Activated B cell treated with CpG ODN at 0.5 μM for 24 hours (primary cell): ENCODE measurements at regions not wholly inside any gene's neighbourhood (a gene's known extent, or its start where the extent isn't known, plus 50 kb on each side); places are given as distances from the start of the nearest gene placed in this dataset.
"Not testable (repeated sequence)": the region's sequence is repeated elsewhere in the genome, so short reads cannot be mapped to it uniquely, and the experiment has no call there.

Experiments used
- ATAC-seq: fragments of 200-7000 bp; cut with Tn5 transposase; one replicate; pipeline ENCODE4 v1.10.0; 2021; ENCODE audit warnings: low read depth, mild to moderate bottlenecking, moderate library complexity
- CTCF ChIA-PET: fragments of 350-600 bp; sonication (Branson Sonifier 250); formaldehyde crosslinking; loops from one replicate; lab custom pipeline; 2021; ENCODE audit warnings: antibody characterized with exemption; lab: Charles Lee
- POLR2A ChIA-PET: fragments of 350-600 bp; sonication (Branson Sonifier 250); formaldehyde crosslinking; loops from one replicate; lab custom pipeline; 2021; ENCODE audit warnings: antibody characterized with exemption; lab: Charles Lee
- DNase-seq: peaks from one replicate; pipeline ENCODE4 v3.0.0; 2022
- H3K27ac Mint-ChIP-seq: one replicate; pipeline ENCODE4 v1.8.0; 2020; ENCODE audit warnings: mixed read lengths
- H3K27me3 Mint-ChIP-seq: one replicate; pipeline ENCODE4 v1.8.0; 2021; ENCODE audit warnings: mixed read lengths
- H3K36me3 Mint-ChIP-seq: one replicate; pipeline ENCODE4 v1.8.0; 2021; ENCODE audit warnings: low read depth, mixed read lengths
- H3K4me1 Mint-ChIP-seq: one replicate; pipeline ENCODE4 v1.8.0; 2021; ENCODE audit warnings: mixed read lengths
- H3K4me3 Mint-ChIP-seq: one replicate; pipeline ENCODE4 v1.8.0; 2020; ENCODE audit warnings: mild to moderate bottlenecking, mixed read lengths
- H3K9me3 Mint-ChIP-seq: one replicate; pipeline ENCODE4 v1.8.0; 2020; ENCODE audit warnings: mixed read lengths
- intact Hi-C: fragments of 100-400 bp; cut with micrococcal nuclease; formaldehyde crosslinking; loops from one replicate; pipeline ENCODE4 v1.15.1; 2024
- TF ChIP-seq, protein P1 (sequence below): fragments of 200-600 bp; IDR thresholded peaks from one replicate; pipeline ENCODE4 v1.8.0; 2022; ENCODE audit warnings: antibody characterized with exemption, mild to moderate bottlenecking

DNA sequence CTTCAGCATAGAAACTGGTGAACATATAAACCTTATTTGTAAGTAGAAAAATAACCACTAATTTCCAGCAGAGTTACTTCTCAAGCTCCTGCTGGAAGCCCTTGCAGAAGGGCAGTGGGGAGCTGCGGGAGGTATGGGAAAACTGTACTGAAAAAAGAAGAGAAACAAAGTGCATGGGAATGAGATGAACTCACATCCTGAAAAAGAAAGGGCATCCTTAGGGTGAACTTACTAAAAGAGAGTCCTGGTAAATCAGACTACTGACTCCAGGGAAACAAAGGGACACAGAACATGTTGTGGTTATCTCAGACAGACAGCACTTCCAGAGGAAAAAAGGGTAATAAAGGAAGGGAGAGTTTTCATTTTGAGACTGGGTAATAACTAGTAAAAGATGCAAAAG is 515.1 kb downstream of the RPL10L start:
- DNase-seq (no peak), ATAC-seq (no peak)
- Mint-ChIP-seq H3K27me3 (no peaks in the 10 kb centered on the region), H3K4me3 (no peak overlapping the region), H3K36me3 (no peaks in the 10 kb centered on the region), H3K4me1 (no peaks in the 10 kb centered on the region), H3K27ac (no peak overlapping the region), H3K9me3 (peaks cover 4% of the 10 kb centered on the region)
- intact Hi-C loops: no loop called here
- ChIA-PET CTCF (no interaction called here), POLR2A (no interaction called here)
- TF ChIP-seq, protein P1, sequence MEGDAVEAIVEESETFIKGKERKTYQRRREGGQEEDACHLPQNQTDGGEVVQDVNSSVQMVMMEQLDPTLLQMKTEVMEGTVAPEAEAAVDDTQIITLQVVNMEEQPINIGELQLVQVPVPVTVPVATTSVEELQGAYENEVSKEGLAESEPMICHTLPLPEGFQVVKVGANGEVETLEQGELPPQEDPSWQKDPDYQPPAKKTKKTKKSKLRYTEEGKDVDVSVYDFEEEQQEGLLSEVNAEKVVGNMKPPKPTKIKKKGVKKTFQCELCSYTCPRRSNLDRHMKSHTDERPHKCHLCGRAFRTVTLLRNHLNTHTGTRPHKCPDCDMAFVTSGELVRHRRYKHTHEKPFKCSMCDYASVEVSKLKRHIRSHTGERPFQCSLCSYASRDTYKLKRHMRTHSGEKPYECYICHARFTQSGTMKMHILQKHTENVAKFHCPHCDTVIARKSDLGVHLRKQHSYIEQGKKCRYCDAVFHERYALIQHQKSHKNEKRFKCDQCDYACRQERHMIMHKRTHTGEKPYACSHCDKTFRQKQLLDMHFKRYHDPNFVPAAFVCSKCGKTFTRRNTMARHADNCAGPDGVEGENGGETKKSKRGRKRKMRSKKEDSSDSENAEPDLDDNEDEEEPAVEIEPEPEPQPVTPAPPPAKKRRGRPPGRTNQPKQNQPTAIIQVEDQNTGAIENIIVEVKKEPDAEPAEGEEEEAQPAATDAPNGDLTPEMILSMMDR: no peak

DNA sequence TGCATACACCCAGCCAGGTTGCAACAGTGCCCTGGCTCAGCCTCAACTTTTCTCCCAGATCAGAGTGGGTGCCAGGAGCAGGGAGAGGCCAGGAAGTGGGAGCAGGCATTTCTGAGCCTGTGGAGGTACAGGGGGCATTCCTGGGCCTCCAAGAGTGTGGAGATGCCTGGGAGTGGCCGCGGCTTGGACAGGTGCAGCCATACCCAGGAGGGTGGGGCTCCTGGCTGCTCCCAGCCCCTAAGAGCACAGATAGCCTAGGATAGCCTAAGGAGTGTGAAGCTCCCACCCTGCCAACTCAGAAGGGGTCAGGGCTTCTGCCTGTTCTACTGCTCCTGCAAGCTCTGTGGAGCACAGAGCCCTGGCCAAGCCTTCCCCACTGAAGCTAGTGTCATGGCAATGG is 543.4 kb downstream of the RPL10L start:
- Mint-ChIP-seq H3K36me3 (no peaks in the 10 kb centered on the region), H3K4me3 (no peak overlapping the region), H3K9me3 (peaks cover 19% of the 10 kb centered on the region), H3K27me3 (no peaks in the 10 kb centered on the region), H3K27ac (no peak overlapping the region), H3K4me1 (no peaks in the 10 kb centered on the region)
- POLR2A ChIA-PET: no interaction called here
- no peak for ATAC-seq
- CTCF ChIA-PET: no interaction called here
- DNase-seq: no peak
- intact Hi-C loops: no loop called here
- TF ChIP-seq, protein P1: no peak

DNA sequence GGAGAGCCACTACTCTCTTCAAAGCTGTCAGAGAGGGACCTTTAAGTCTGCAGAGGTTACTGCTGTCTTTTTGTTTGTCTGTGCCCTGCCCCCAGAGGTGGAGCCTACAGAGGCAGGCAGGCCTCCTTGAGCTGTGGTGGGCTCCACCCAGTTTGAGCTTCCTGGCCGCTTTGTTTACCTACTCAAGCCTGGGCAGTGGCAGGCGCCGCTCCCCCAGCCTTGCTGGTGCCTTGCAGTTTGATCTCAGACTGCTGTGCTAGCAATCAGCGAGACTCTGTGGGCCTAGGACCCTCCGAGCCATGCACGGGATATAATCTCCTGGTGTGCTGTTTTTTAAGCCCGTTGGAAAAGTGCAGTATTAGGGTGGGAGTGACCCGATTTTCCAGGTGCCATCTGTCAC is 550.7 kb downstream of the RPL10L start:
- H3K4me1 Mint-ChIP-seq, CTCF ChIA-PET, intact Hi-C loops, H3K27ac Mint-ChIP-seq, H3K36me3 Mint-ChIP-seq, ATAC-seq, H3K9me3 Mint-ChIP-seq, POLR2A ChIA-PET, H3K4me3 Mint-ChIP-seq, DNase-seq, H3K27me3 Mint-ChIP-seq: not testable (repeated sequence)

DNA sequence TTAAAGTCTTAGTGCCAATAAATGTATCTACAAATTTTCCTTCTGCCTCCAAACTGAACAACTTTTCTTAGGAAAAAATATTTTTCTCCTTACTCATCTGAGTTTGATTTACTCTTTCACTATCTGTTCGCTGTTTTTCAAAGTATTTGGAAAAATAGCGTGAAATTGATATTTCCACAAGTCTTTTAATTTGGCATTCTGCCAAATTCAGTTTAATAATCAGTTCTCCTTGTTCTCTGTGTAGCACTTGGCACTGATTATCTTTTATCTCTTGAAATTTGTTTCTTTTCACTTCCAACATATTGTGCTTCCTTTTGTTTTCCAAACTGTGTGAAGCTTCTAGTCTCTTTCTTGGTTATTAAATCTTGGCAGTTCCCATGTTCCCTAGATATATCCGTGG is 559.8 kb downstream of the RPL10L start:
- CTCF ChIA-PET: no interaction called here
- no peak overlapping the region for H3K4me3 Mint-ChIP-seq
- TF ChIP-seq, protein P1: no peak

DNA sequence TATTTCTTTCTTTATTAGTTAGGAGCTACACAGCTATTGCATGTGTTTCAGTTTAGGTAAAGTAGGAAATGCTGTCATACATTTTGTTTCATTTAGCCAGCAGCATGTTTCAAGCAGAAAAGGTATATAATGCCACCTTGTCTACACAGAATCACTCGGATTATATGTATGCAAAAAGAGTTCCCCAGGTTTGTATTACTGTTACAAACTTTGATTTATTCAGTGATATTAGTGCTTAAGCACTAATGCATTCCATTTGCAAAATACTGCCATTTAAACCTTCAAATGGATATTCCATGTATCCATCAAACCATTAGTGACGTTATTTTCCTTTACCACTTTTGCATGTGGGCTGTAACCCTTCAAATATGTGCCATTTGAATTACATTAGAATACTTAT is 564.0 kb downstream of the RPL10L start:
- Mint-ChIP-seq H3K36me3 (no peaks in the 10 kb centered on the region), H3K4me3 (no peak overlapping the region), H3K4me1 (no peaks in the 10 kb centered on the region), H3K9me3 (peaks cover 10% of the 10 kb centered on the region), H3K27me3 (no peaks in the 10 kb centered on the region), H3K27ac (no peak overlapping the region)
- POLR2A ChIA-PET: no interaction called here
- ATAC-seq (no peak), DNase-seq (no peak)
- CTCF ChIA-PET: no interaction called here
- TF ChIP-seq, protein P1: no peak
- intact Hi-C loops: no loop called here

More for the DNA sequence above, 559.8 kb downstream of the RPL10L start:
- no peak overlapping the region for H3K27ac Mint-ChIP-seq
- H3K36me3 Mint-ChIP-seq: no peaks in the 10 kb centered on the region
- no peak for DNase-seq
- POLR2A ChIA-PET: no interaction called here
- no peaks in the 10 kb centered on the region for H3K27me3 Mint-ChIP-seq
- H3K9me3 Mint-ChIP-seq: peaks cover 9% of the 10 kb centered on the region
- H3K4me1 Mint-ChIP-seq: no peaks in the 10 kb centered on the region
- no peak for ATAC-seq
- intact Hi-C loops: no loop called here

DNA sequence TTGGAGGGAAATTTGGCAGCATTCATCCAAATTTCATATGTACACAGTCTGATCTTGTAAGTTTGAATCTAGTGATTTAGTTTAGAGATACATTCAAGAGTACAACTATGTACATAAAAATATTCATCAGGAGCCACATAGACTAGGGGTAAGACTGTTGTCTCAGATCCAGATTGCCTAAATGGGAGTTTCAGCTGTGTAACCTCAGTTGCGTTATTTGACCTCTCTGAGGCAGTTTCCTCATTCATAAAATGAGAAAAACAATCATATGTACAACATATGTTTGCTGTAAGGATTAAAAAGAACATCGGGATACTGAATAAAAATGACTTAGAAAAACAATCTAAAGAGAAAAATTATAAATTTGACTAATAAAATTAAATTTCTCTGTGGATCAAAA is 577.5 kb downstream of the RPL10L start:
- H3K36me3 Mint-ChIP-seq: no peaks in the 10 kb centered on the region
- no peaks in the 10 kb centered on the region for H3K4me1 Mint-ChIP-seq
- TF ChIP-seq, protein P1: no peak
- no peak overlapping the region for H3K27ac Mint-ChIP-seq
- ATAC-seq: no peak
- H3K9me3 Mint-ChIP-seq: peaks cover 6% of the 10 kb centered on the region
- ChIA-PET CTCF (no interaction called here), POLR2A (no interaction called here)
- H3K4me3 Mint-ChIP-seq: no peak overlapping the region
- intact Hi-C loops: no loop called here
- DNase-seq: no peak
- H3K27me3 Mint-ChIP-seq: no peaks in the 10 kb centered on the region
